EL (cell line): ENCODE measurements at regions not wholly inside any gene's neighbourhood (a gene's known extent, or its start where the extent isn't known, plus 50 kb on each side); places are given as distances from the start of the nearest gene placed in this dataset.

Experiments
- DNase-seq: peaks from one replicate; pipeline ENCODE4 v3.0.0-alpha.2; 2016

DNA sequence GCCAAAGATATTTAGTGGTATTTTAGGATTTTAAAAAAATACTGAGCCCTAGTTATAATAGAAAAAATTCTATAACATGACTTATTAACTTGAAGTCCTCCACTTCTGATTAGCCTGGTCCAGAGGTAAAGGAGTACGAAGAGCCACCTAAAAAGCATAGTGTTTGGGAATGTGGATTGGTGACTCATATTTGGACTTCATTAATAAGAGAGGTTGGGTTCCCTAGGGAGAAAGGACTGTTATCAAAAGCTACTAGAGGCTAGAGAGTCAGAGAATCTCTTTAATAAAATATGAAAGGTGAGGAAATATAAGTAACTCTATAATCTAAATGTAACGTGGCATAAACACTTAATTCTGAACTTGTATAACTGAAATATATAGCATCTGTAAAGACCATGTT lies 180.7 kb upstream of the TARS1 start:
- DNase-seq, result peak; percentile 29

DNA sequence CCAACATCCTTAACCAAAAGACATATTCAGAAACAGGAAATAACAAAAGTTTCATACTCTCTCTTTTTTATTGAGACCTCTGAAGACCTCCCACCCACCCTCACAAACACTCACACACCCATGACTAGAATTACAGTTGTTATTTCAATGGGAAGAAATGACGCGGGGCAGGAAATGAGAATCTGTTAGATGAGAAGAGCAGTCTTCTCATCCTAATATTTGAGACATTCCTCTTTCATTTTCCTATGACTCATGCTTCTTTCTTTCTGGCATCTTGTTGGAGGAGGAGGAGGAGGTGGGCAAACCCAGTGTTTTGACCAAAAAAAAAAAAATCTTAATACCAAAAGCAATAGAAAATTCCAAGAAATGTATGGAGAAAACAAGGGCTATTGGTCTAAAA lies 179.5 kb upstream of the TARS1 start:
- DNase-seq, result peak; percentile 82

DNA sequence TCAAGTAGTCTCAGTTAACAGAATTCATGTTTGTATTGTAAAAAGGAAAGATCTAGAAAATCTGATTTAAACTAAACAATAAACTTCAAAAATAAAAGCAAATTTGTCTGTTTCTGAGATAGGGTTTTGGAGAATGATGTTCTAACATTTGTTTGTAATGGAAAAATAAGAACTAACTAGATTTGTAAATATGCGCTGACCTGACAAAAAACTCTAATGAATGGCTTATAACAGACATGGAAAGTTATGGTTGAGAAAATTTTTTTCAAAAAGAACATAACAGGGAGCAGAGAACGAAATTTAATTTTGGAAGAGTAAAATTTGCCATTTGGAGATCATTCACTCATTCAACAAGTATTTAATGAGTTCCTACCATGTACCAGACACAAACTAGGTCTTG lies 179.0 kb upstream of the TARS1 start:
- no peak for DNase-seq

- DNase-seq, result no peak
These were observed 173.0 kb upstream of the TARS1 start for GRCh38 chr5:33267801-33268200.

GRCh38 chr5:33268374-33268773 lies 172.4 kb upstream of the TARS1 start:
- no peak for DNase-seq

- no peak for DNase-seq
These were observed 170.1 kb upstream of the TARS1 start for GRCh38 chr5:33270671-33271070.

DNA sequence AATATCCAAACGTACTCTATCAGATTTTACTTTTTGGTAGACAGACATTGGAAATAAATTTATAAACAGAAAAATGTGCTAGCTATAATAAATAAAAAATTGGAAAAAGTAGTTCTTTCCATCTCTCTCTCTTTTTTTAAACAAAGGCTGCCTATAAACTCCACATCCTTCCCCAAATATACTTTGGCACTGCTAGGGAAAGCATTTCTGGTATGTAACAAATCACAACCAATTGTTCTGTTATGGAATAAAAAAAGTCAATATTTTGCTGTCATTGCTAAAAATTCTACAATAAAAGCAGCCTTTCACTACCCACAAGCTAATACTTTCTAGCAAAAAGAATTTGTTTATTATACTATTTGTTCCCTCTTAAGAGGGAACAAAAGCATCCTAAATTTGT lies 169.2 kb upstream of the TARS1 start:
- peak; percentile 31 for DNase-seq

DNA sequence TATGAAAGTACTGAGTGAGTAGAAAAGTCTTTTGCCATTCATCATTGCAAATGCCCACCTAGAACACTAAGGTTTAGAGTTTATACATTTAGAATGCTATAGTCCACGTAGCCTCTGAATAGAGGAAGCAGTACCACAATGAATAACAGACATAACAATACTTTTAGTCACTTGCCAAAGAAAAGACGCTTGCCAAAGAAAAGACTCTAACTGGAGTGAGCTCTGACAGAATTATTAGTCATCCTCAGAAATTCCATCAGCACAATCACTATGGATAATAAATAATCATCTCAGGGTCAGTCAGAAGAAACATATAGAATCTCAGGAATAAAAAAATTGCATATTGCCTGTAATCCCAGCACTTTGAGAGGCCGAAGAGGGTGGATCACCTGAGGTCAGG lies 168.5 kb upstream of the TARS1 start:
- DNase-seq, result peak; percentile 94

DNA sequence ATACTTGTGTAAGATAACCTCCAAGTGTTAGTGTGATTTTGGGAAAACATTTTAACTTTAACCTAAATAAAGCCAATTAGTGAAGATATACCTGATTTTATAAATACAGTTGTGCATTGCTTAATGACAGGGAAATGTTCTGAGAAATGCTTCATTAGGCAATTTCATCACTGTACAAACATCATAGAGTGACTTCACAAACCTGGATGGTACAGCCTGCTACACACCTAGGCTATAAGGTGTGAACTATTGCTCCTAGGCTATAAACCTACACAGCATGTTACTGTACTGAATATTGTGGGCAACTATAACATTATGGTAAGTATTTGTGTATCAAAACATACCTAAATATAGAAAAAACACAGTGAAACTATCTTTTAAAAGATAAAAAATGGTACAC lies 166.8 kb upstream of the TARS1 start:
- DNase-seq, result no peak

GRCh38 chr5:33275391-33275790 lies 165.4 kb upstream of the TARS1 start:
- no peak for DNase-seq

GRCh38 chr5:33275921-33276627 lies 164.7 kb upstream of the TARS1 start:
- DNase-seq, result peak; percentile 75

DNA sequence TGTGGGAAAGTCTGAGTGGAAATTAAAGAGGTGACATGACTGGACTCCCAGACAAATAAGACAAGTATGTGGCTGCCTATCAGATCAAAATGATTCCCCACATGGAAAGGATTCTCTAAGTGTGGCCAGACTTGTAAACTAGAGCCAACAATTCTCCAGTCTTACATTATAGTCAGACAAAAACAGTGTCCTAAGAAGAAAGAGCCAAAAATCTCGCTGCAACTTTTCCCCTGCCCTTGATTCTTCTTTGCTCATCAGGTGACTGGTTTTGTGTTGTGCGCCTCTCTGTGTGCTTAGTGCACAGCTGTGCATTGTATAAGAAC lies 164.2 kb upstream of the TARS1 start:
- no peak for DNase-seq

DNA sequence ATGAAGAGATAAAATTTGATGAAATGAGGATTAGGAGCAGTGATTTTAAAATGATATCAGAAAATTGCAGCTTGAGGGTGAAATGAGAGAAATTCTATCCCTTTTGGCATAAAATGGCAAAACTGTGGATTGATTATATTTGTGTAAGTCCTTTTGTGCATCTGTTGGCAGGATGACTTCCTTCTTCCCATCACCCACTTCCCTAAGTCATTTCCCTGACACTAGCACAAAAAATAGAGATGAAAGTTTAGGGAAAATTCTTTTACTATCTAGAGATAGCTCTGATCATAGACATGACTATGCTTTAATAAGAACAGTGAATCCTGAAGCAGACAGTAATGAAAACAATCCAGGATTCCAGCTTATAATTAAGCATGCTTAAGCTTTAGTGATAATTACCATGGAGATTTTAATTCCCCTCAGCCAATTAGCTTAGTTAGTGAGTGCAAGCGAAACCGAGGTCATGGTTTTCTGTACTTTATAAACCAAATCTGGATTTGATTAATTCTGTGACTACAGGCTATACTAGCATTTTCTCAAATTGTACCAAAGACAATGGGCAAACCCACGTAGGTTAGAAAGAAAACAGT lies 163.6 kb upstream of the TARS1 start:
- no peak for DNase-seq

- DNase-seq, result no peak
These were observed 159.3 kb upstream of the TARS1 start for GRCh38 chr5:33281431-33281843.

DNA sequence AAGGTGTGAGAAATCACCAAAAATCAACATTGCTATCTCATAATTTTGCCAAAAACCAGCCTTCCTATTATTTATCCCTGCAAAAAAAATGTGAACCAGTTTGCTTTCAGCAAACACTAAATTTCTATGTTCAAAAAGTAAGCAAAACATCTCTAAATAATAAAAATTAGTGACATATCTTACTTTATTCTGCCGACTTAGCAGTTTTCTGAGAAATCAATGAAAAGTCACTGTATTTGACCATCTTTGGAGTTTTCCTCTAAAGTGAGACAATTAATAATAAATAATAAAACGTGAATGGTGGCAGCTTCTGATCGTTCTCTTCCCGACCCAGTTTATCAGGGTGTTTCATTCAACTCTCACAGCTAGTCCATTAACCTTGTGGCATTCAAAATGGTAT lies 158.6 kb upstream of the TARS1 start:
- DNase-seq, result no peak

DNA sequence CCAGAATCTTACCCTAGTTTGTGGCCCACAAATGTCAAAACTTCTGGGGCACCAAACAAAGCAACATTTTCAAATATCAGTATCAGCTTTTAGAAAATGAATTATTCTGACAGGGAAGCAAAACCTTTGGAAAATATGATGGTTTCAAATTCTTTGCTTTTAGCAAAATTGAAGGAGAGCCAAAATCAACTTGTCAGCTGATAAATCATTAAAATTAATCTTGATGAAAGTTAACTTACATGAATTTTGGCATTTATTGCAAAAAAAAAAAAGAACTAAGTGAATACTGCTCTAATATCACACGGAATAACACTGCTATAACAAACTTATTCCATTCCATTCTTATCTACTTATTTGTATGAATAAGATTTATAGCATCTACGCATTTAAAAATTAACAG lies 158.1 kb upstream of the TARS1 start:
- DNase-seq, result no peak

GRCh38 chr5:33283243-33283642 lies 157.5 kb upstream of the TARS1 start:
- DNase-seq, result no peak

DNA sequence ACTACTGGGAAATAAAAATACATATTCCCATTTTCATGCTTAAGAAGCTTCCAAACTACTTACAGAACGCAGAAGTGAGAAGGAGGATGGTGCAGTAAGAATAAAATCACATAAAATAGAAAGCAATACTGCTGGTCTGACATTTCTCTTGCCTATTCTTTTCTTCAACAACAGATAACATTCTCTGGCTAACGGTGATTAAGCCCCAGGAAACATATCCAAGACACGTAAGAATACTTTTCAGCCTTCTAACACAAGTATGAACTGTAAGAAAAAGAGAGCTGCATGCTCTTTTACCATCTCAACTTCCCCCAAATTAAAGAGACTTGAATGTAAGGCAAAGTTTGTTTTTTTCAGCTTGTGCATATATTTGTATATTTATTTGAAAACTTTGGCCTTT lies 156.1 kb upstream of the TARS1 start:
- DNase-seq, result no peak

DNA sequence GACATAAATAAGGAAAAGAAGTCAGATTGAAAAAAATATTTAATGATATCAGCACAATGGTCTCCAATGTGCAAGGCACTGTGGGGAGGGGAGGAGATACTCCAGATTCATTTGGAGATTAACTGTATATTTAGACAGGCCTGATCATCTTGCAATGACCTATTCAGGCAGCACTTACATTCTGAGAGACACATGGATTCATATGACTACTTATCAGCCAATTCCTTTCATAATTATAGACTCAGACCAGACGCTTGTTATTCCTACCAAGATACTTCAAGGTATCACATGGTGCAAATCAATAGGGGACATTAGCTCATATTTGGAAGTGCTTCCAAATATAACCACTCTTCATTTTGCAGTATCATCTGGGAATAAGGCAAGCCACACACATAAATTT lies 153.5 kb upstream of the TARS1 start:
- DNase-seq, result no peak

DNA sequence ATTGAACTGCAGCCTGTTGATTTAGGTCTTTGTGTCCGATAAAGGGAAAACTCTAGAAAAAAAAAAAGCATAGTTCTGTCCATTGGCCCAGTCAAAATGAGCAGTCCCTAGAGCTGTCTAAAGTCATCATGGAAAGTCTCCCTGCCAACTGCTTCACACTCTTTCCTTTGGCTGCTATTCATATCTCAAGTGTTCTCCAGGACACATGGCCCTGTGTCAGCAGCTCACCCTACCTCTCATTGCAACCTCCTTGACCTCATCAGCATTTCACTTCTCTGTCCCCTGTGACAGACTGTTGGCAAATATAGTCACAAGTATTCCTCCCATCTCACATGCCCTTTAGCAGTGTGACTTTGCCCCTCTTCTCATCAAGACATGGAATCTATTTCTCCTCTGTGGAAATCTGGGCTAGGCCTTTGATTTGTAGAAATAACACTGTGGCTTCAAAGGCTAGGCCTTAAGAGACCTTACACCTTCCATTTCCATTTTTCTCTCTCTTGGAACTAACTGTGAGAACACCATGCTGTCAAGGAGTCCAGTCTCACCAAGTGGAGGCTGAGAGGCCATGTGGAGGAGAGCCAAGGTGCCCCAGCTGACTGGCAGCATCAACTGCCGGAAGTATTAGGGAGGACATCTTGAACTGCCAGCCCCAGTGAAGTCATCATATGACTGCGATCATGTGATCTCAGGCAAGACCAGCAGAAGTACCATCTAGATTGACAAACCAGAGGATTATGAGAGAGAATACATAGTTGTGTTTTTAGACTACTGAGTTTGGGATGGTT lies 149.4 kb upstream of the TARS1 start:
- no peak for DNase-seq

DNA sequence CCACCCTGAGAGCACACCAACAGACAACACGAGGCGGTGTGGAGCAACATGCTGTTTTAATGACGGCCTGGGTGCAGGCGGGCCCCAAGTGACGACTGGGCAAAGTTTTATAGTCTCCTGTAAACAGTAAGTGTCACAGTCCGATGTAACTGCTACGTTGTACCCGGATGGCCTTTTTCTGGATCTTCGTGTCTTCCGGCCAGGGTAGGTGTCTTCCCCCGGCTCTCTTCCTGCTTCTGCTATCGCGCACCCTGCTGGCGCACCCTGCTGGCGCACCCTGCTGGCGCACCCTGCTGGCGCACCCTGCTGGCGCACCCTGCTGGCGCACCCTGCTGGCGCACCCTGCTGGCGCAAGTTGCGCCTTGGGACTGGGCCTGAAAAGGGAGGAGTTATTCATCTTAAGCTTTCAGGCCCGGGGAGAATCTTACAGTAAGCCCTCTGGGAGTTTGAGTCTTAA lies 143.0 kb upstream of the TARS1 start:
- no peak for DNase-seq

DNA sequence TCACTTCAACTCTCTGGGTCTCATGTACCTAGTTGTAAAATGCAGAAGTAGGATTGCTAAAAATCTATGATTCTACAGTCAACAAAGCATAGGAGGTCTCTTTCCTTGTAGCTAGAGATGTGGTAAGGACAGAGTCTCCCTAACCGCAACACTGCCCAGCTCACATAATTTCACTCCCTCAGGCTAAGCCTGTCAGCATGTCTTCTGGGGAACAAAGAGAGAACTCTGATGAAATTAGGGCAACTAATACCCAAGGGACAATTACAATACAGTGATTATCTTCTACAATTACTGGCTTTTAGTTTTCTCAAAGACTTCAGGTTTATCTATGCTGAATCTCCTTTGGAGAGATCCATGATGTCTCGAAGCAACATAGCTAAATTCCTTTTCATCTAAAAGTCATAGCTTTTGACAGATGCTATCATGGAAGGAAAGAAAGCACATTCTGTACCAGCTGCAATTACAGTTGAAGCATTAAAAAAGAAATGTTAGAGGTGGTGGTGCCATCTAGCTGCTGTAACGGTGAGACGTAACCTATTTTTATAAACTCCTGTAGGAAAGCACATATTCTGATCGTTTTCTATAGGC lies 141.1 kb upstream of the TARS1 start:
- DNase-seq, result peak; percentile 73

GRCh38 chr5:33300209-33300742 lies 140.5 kb upstream of the TARS1 start:
- DNase-seq, result no peak
